Adrenal gland (tissue), 9 donors: ENCODE measurements at regions not wholly inside any gene's neighbourhood (a gene's known extent, or its start where the extent isn't known, plus 50 kb on each side); places are given as distances from the start of the nearest gene placed in this dataset.

Experiments used
- DNase-seq, 7 donors: peaks; one replicate each; pipeline ENCODE4 v3.0.0-alpha.2; 2019 to 2020
- H3K27ac ChIP-seq, 5 donors: fragments of 200-600 bp; sonication (generic) in 4 of 5; 1 replicate in 3 of 5; 2 replicates in 2 of 5; pipeline versions ENCODE4 v1.5.1 to v1.8.0; 2016 to 2020; ENCODE audit warnings: mild to moderate bottlenecking in 1 of 5
- H3K27me3 ChIP-seq: fragments of 200-600 bp; 2 replicates; pipeline ENCODE4 v1.8.0; 2021
- H3K36me3 ChIP-seq, 2 donors: fragments of 200-600 bp; replicated peaks in 1 of 2; 1 replicate in 1 of 2; 2 replicates in 1 of 2; pipeline versions ENCODE4 v1.5.1 to v1.8.0; 2018 to 2022
- H3K4me1 ChIP-seq, 2 donors: fragments of 200-600 bp; replicated peaks in 1 of 2; 1 replicate in 1 of 2; 2 replicates in 1 of 2; pipeline versions ENCODE4 v1.5.1 to v1.8.0; 2018 to 2021
- H3K4me3 ChIP-seq, 4 donors: fragments of 200-600 bp; sonication (generic) in 3 of 4; one replicate each; pipeline ENCODE4 v1.5.1; 2016 to 2018
- H3K9me3 ChIP-seq, 3 donors: fragments of 200-600 bp; sonication (generic) in 1 of 3; replicated peaks in 1 of 3; 1 replicate in 2 of 3; 2 replicates in 1 of 3; pipeline versions ENCODE4 v1.5.1 to v1.8.0; 2016 to 2021
- CTCF ChIP-seq, 6 experiments: fragments of 450-650 bp in 4 of 6; fragments of 200-600 bp in 2 of 6; sonication (generic) in 1 of 6; IDR thresholded peaks; 1 replicate in 5 of 6; 2 replicates in 1 of 6; pipeline versions ENCODE4 v1.5.1 to v1.8.0; 2016 to 2021; ENCODE audit warnings: antibody characterized with exemption in 6 of 6, mild to moderate bottlenecking in 2 of 6, moderate library complexity in 1 of 6
- POLR2A ChIP-seq, 2 donors: fragments of 450-650 bp; IDR thresholded peaks; one replicate each; pipeline ENCODE4 v1.6.1; 2017; ENCODE audit warnings: antibody characterized with exemption in 2 of 2, mild to moderate bottlenecking in 2 of 2, moderate library complexity in 1 of 2
- WGBS, 4 donors: extraction: QIAGEN DNeasy Blood & Tissue Kit in 2 of 4; methylation state at CpG; one replicate each; pipeline versions ENCODE4 v1.1.5 to v1.1.7; 2013 to 2017; 5-methylcytosine and 5-hydroxymethylcytosine counted together
- intact Hi-C, 2 donors: fragments of 100-400 bp; cut with DNase I; formaldehyde crosslinking; loops; one replicate each; pipeline versions ENCODE4 v1.14.1 to v1.15.0; 2022 to 2023
- donor health status: healthy with polysubstance abuse.
- donor health status: Bipolar disorder and iron deficiency.
- donor health status: DM: yes; HTN: yes; CAD: no.
- donor health status: DM: no; HTN: no; CAD: no.
- donor health status: DM: no; HTN: no; CAD: no.

- Histone ChIP-seq H3K4me3 (no peak overlapping the region), H3K36me3 (no peaks in the 10 kb centered on the region), H3K27ac (peak overlapping the region in 1 of 5 donors; percentile 41), H3K9me3 (no peaks in the 10 kb centered on the region), H3K4me1 (peaks cover 3 to 15% of the 10 kb centered on the region in 2 donors), H3K27me3 (no peaks in the 10 kb centered on the region)
- TF ChIP-seq POLR2A (IDR thresholded peaks at IDR 0.05), result no peak
- no peak for TF ChIP-seq CTCF (IDR thresholded peaks at IDR 0.05)
- 65 to 83% (median 72%) methylated on average over 4 to 16 of the region's 16 CpGs for WGBS, 4 donors
- DNase-seq, result peak; percentile 35 to 83 (median 61)
- intact Hi-C loops, result no loop called here
Observed at GRCh38 chr17:77778636-77779489, 179.6 kb upstream of the TNRC6C start.

GRCh38 chr17:77779711-77780539 is 178.6 kb upstream of the TNRC6C start:
- H3K27ac ChIP-seq, result peak overlapping the region in 1 of 5 donors; percentile 41
- H3K4me3 ChIP-seq, result no peak overlapping the region
- TF ChIP-seq CTCF (IDR thresholded peaks at IDR 0.05) (no peak), POLR2A (IDR thresholded peaks at IDR 0.05) (no peak)
- H3K27me3 ChIP-seq, result no peaks in the 10 kb centered on the region
- intact Hi-C loops, result no loop called here
- peak; percentile 20 to 70 (median 48) for DNase-seq
- H3K4me1 ChIP-seq, result peaks cover 3 to 15% of the 10 kb centered on the region in 2 donors
- no peaks in the 10 kb centered on the region for H3K36me3 ChIP-seq
- H3K9me3 ChIP-seq, result no peaks in the 10 kb centered on the region
- 30 to 49% (median 37%) methylated on average over 9 to 22 of the region's 22 CpGs for WGBS, 4 donors

GRCh38 chr17:77781536-77781935 is 177.0 kb upstream of the TNRC6C start:
- TF ChIP-seq POLR2A (IDR thresholded peaks at IDR 0.05) (no peak), CTCF (IDR thresholded peaks at IDR 0.05) (no peak)
- intact Hi-C loops, result no loop called here
- no peak overlapping the region for H3K27ac ChIP-seq
- H3K4me1 ChIP-seq, result peaks cover 3 to 15% of the 10 kb centered on the region in 2 donors
- H3K27me3 ChIP-seq, result no peaks in the 10 kb centered on the region
- no peak for DNase-seq
- H3K4me3 ChIP-seq, result no peak overlapping the region
- WGBS, 4 donors, result 74 to 79% (median 75%) methylated on average over 7 of the region's 7 CpGs
- H3K36me3 ChIP-seq, result no peaks in the 10 kb centered on the region
- H3K9me3 ChIP-seq, result no peaks in the 10 kb centered on the region

GRCh38 chr17:77782201-77782600 is 176.3 kb upstream of the TNRC6C start:
- H3K4me1 ChIP-seq, result peaks cover 3 to 15% of the 10 kb centered on the region in 2 donors

More at GRCh38 chr17:77782201-77782600, 176.3 kb upstream of the TNRC6C start:
- H3K27ac ChIP-seq, result no peak overlapping the region
- H3K9me3 ChIP-seq, result no peaks in the 10 kb centered on the region
- H3K4me3 ChIP-seq, result no peak overlapping the region
- WGBS, 4 donors, result 74 to 85% (median 81%) methylated on average over 10 of the region's 10 CpGs
- DNase-seq, result no peak
- H3K27me3 ChIP-seq, result no peaks in the 10 kb centered on the region
- TF ChIP-seq POLR2A (IDR thresholded peaks at IDR 0.05) (no peak), CTCF (IDR thresholded peaks at IDR 0.05) (no peak)
- no peaks in the 10 kb centered on the region for H3K36me3 ChIP-seq
- intact Hi-C loops, result no loop called here
